ENCODE measurements at regions not wholly inside any gene's neighbourhood (a gene's known extent, or its start where the extent isn't known, plus 50 kb on each side); places are given as distances from the start of the nearest gene placed in this dataset.

DNA sequence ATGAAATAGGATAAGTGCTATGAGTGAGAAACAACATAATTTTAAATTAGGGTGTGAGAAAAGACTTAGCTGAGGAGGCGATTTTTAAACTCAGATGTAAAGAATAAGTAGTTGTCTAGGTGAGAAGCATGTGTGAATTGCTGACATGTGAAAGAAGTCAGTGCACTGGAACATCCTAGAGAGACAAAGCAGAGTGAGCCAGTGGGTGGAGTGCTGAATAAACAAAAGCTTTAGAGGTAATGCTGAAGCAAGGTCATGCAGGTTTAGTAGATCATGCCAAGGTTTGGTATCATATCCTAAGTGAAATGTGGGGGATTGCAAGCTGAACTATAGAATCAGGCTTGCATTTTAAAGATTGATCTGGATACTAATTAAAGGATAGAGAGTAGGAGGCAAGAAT is 89.4 kb downstream of the KIF2B start:
- no peak for DNase-seq (ENCODE audit: extremely low spot score)

DNA sequence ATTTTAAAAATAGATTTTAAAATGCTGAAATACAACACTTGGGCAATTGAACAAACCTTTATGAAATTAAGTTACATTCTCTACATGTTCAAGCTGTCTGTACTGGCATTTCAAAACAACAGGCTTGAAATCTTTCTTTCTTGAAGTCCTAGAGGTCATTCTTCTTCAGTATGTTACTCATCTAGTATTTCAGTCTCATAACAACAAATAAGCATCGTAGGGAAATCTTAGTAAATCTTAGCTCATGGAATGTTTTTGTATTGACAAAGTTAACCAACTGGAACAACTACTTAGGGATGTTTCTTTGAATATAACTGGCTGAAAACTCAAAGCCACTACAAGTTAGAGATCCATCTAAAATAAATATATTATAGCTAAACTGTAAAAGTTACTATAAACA is 96.6 kb downstream of the KIF2B start:
- POLR2A ChIA-PET, result no interaction called here
- CTCF ChIA-PET, result no interaction called here

More for the DNA sequence above, 89.4 kb downstream of the KIF2B start:
- TF ChIP-seq, protein P1, sequence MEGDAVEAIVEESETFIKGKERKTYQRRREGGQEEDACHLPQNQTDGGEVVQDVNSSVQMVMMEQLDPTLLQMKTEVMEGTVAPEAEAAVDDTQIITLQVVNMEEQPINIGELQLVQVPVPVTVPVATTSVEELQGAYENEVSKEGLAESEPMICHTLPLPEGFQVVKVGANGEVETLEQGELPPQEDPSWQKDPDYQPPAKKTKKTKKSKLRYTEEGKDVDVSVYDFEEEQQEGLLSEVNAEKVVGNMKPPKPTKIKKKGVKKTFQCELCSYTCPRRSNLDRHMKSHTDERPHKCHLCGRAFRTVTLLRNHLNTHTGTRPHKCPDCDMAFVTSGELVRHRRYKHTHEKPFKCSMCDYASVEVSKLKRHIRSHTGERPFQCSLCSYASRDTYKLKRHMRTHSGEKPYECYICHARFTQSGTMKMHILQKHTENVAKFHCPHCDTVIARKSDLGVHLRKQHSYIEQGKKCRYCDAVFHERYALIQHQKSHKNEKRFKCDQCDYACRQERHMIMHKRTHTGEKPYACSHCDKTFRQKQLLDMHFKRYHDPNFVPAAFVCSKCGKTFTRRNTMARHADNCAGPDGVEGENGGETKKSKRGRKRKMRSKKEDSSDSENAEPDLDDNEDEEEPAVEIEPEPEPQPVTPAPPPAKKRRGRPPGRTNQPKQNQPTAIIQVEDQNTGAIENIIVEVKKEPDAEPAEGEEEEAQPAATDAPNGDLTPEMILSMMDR (IDR thresholded peaks at IDR 0.05; ENCODE audit: control extremely low read depth, extremely low read depth, low read depth, missing control alignments), result no peak
- ChIA-PET POLR2A (no interaction called here), CTCF (no interaction called here)

DNA sequence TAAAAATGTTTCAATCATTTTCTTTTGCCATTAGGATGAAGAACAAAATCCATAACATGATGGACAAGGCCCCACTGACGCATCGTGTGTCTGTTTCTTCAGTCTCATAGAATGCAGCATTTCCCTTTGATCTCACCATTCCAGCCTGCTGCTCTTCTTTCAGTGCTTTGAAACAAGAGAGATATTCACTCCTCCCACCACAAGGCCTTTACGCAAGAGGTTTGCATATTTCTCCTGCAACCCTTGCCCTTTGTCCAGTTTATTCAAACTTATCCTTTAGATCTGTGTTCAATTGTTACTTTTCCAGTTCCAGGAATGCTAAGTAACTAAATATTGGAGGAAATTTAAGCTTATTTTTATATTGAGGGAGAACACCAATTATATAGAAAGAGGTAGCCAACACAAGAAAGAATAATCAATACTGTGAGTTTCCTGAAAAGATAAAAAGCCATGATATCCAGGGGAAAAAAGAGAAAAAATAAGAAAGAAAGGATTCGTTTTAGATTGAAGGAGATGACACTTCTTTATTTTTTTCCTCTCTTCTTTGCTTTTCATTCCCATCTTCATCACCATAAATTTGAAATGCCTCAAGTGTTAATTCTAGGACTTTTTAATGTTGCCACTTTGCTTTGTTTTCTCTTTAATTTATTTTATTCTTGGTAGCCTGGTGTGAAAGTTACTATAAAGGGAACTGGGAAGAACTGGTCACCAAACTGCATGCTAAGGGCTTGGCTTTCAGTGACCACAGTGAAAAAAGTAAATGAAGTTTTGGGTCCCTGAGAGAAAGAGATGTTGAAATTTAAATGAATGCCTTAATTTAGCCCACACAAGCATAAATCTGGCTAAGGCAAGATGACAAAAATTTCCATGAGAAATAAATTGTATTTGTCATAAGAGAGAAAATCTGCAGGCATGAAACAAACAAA is 102.1 kb downstream of the KIF2B start:
- TF ChIP-seq, protein P1 (IDR thresholded peaks at IDR 0.05; ENCODE audit: control extremely low read depth, extremely low read depth, low read depth, missing control alignments), result no peak
- POLR2A ChIA-PET, result no interaction called here
- no peak for DNase-seq (ENCODE audit: extremely low spot score)
- CTCF ChIA-PET, result no interaction called here

More for the DNA sequence above, 96.6 kb downstream of the KIF2B start:
- no peak for DNase-seq (ENCODE audit: extremely low spot score)
- TF ChIP-seq, protein P1 (IDR thresholded peaks at IDR 0.05; ENCODE audit: control extremely low read depth, extremely low read depth, low read depth, missing control alignments), result no peak

GRCh38 chr17:53932386-53932785 is 109.7 kb downstream of the KIF2B start:
- POLR2A ChIA-PET, result no interaction called here
- no peak for DNase-seq (ENCODE audit: extremely low spot score)
- TF ChIP-seq, protein P1 (IDR thresholded peaks at IDR 0.05; ENCODE audit: control extremely low read depth, extremely low read depth, low read depth, missing control alignments), result no peak
- CTCF ChIA-PET, result no interaction called here

DNA sequence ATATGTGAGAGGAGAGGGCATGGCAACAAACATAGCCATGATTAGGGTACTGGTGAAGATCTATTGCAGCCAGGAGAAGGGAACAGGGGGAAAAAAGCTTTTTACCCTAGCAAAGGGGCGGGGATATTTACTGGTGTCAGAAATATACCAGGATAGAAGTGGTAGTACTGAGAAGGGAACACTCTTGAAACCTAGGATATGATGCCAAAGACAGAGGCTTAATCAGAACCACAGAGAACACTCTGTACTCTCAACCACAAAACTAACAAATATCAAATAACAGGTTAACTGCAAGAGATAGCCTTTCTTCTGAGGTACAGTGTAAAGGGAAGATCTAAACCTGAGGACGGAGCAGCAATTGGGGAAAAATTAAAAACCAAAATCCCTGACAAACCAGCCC is 112.2 kb downstream of the KIF2B start:
- TF ChIP-seq, protein P1 (IDR thresholded peaks at IDR 0.05; ENCODE audit: control extremely low read depth, extremely low read depth, low read depth, missing control alignments), result no peak
- DNase-seq (ENCODE audit: extremely low spot score), result no peak
- ChIA-PET CTCF (no interaction called here), POLR2A (no interaction called here)

- CTCF ChIA-PET, result no interaction called here
Observed at GRCh38 chr17:53941231-53941630, 118.5 kb downstream of the KIF2B start.

More at GRCh38 chr17:53941231-53941630, 118.5 kb downstream of the KIF2B start:
- DNase-seq (ENCODE audit: extremely low spot score), result no peak
- TF ChIP-seq, protein P1 (IDR thresholded peaks at IDR 0.05; ENCODE audit: control extremely low read depth, extremely low read depth, low read depth, missing control alignments), result no peak
- POLR2A ChIA-PET, result no interaction called here

Measured in GM10248 (cell line).